ENCODE measurements at regions not wholly inside any gene's neighbourhood (a gene's known extent, or its start where the extent isn't known, plus 50 kb on each side); places are given as distances from the start of the nearest gene placed in this dataset.

DNA sequence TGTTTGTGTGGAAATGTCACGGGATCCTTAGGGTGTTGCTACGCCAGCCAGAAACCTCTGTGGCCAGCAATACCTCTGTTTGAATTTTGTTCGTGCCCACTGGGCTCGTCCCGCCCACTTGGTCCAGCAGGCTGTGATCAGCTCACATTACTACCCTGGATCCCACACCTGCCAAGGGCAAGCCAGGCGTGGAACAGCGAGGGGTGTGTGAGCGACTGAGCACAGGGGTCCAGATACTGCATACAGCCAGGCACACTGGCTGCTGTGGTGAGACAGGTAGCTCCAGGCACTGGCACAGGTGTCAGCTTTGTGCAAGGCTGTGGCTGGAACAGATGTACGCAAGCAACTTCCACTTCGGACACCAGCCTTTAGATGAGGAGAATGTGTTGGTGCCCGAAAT lies 718.9 kb downstream of the EPHA7 start:
- TF ChIP-seq, protein P1, sequence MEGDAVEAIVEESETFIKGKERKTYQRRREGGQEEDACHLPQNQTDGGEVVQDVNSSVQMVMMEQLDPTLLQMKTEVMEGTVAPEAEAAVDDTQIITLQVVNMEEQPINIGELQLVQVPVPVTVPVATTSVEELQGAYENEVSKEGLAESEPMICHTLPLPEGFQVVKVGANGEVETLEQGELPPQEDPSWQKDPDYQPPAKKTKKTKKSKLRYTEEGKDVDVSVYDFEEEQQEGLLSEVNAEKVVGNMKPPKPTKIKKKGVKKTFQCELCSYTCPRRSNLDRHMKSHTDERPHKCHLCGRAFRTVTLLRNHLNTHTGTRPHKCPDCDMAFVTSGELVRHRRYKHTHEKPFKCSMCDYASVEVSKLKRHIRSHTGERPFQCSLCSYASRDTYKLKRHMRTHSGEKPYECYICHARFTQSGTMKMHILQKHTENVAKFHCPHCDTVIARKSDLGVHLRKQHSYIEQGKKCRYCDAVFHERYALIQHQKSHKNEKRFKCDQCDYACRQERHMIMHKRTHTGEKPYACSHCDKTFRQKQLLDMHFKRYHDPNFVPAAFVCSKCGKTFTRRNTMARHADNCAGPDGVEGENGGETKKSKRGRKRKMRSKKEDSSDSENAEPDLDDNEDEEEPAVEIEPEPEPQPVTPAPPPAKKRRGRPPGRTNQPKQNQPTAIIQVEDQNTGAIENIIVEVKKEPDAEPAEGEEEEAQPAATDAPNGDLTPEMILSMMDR (IDR thresholded peaks at IDR 0.05 in 2 of 3, conservative IDR thresholded peaks at IDR 0.05 in 1 of 3; ENCODE audit: control insufficient read depth in 2 of 3, extremely low read depth in 1 of 3, insufficient read depth in 1 of 3, low read depth in 3 of 3, low read length in 3 of 3): no peak
- TF ChIP-seq RFX5 (IDR thresholded peaks at IDR 0.05; ENCODE audit: low read depth, low read length) (no peak), LARP7 (IDR thresholded peaks at IDR 0.05) (no peak), POLR2A (IDR thresholded peaks at IDR 0.05; ENCODE audit: low read depth, low read length) (no peak), CEBPB (IDR thresholded peaks at IDR 0.05; ENCODE audit: borderline replicate concordance in 1 of 2, low read depth in 2 of 2, low read length in 2 of 2) (no peak), POLR2AphosphoS5 (IDR thresholded peaks at IDR 0.05; ENCODE audit: low read length) (no peak), SREBF2 (IDR thresholded peaks at IDR 0.05; ENCODE audit: low read length) (no peak), TCF3 (IDR thresholded peaks at IDR 0.05; ENCODE audit: borderline replicate concordance, insufficient read depth, low read depth, low read length) (no peak), MXI1 (IDR thresholded peaks at IDR 0.05; ENCODE audit: low read depth, low read length) (no peak), YY1 (IDR thresholded peaks at IDR 0.05; ENCODE audit: low read depth, low read length) (no peak), JUND (IDR thresholded peaks at IDR 0.05; ENCODE audit: low read depth, low read length) (no peak), SREBF1 (IDR thresholded peaks at IDR 0.05; ENCODE audit: low read length) (no peak)
- TF ChIP-seq, protein P2, sequence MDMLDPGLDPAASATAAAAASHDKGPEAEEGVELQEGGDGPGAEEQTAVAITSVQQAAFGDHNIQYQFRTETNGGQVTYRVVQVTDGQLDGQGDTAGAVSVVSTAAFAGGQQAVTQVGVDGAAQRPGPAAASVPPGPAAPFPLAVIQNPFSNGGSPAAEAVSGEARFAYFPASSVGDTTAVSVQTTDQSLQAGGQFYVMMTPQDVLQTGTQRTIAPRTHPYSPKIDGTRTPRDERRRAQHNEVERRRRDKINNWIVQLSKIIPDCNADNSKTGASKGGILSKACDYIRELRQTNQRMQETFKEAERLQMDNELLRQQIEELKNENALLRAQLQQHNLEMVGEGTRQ (IDR thresholded peaks at IDR 0.05; ENCODE audit: borderline replicate concordance, low read depth, low read length): no peak
- TF ChIP-seq, protein P3, sequence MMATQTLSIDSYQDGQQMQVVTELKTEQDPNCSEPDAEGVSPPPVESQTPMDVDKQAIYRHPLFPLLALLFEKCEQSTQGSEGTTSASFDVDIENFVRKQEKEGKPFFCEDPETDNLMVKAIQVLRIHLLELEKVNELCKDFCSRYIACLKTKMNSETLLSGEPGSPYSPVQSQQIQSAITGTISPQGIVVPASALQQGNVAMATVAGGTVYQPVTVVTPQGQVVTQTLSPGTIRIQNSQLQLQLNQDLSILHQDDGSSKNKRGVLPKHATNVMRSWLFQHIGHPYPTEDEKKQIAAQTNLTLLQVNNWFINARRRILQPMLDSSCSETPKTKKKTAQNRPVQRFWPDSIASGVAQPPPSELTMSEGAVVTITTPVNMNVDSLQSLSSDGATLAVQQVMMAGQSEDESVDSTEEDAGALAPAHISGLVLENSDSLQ (IDR thresholded peaks at IDR 0.05): no peak

Measured in GM12878 (cell line).